ENCODE measurements at regions not wholly inside any gene's neighbourhood (a gene's known extent, or its start where the extent isn't known, plus 50 kb on each side); places are given as distances from the start of the nearest gene placed in this dataset.

- Histone ChIP-seq H3K9me2 (replicated peaks; ENCODE audit: insufficient read depth, low read length) (no peaks in the 10 kb centered on the region), H3K9me3 (ENCODE audit: insufficient read depth, low read length) (no peaks in the 10 kb centered on the region), H3K36me3 (ENCODE audit: low read length) (no peaks in the 10 kb centered on the region), H3F3A (ENCODE audit: insufficient read depth) (no peaks in the 10 kb centered on the region), H2AFZ (ENCODE audit: low read depth, low read length, severe bottlenecking) (no peak overlapping the region), H3K4me3 (ENCODE audit: insufficient read depth, low read length, poor library complexity, severe bottlenecking) (no peak overlapping the region), H3K4me2 (ENCODE audit: low read depth, low read length, poor library complexity, severe bottlenecking) (no peak overlapping the region), H3K27ac (ENCODE audit: low read depth, low read length) (no peak overlapping the region), H4K20me1 (ENCODE audit: low read depth, low read length) (no peaks in the 10 kb centered on the region), H3K79me2 (ENCODE audit: insufficient read depth, low read length) (no peaks in the 10 kb centered on the region), H3K9ac (ENCODE audit: low read length) (no peak overlapping the region), H3K27me3 (ENCODE audit: low read length) (no peaks in the 10 kb centered on the region)
- TF ChIP-seq EZH2phosphoT487 (conservative IDR thresholded peaks at IDR 0.05; ENCODE audit: low read length) (no peak), CTCF (IDR thresholded peaks at IDR 0.05; ENCODE audit: insufficient read depth, low read length, poor library complexity, severe bottlenecking) (no peak)
Measured at GRCh38 chr12:107233551-107233950, 140.2 kb upstream of the CRY1 start.

- Histone ChIP-seq H3F3A (ENCODE audit: insufficient read depth) (no peaks in the 10 kb centered on the region), H2AFZ (ENCODE audit: low read depth, low read length, severe bottlenecking) (no peak overlapping the region), H3K4me2 (ENCODE audit: low read depth, low read length, poor library complexity, severe bottlenecking) (no peak overlapping the region), H3K27me3 (ENCODE audit: low read length) (no peaks in the 10 kb centered on the region), H3K4me3 (ENCODE audit: insufficient read depth, low read length, poor library complexity, severe bottlenecking) (no peak overlapping the region), H3K9me3 (ENCODE audit: insufficient read depth, low read length) (no peaks in the 10 kb centered on the region), H3K36me3 (ENCODE audit: low read length) (no peaks in the 10 kb centered on the region), H3K79me2 (ENCODE audit: insufficient read depth, low read length) (no peaks in the 10 kb centered on the region), H3K9ac (ENCODE audit: low read length) (no peak overlapping the region), H3K27ac (ENCODE audit: low read depth, low read length) (no peak overlapping the region), H3K9me2 (replicated peaks; ENCODE audit: insufficient read depth, low read length) (no peaks in the 10 kb centered on the region), H4K20me1 (ENCODE audit: low read depth, low read length) (no peaks in the 10 kb centered on the region)
- TF ChIP-seq EZH2phosphoT487 (conservative IDR thresholded peaks at IDR 0.05; ENCODE audit: low read length) (no peak), CTCF (IDR thresholded peaks at IDR 0.05; ENCODE audit: insufficient read depth, low read length, poor library complexity, severe bottlenecking) (no peak)
Measured at GRCh38 chr12:107235600-107235999, 142.3 kb upstream of the CRY1 start.

GRCh38 chr12:107236824-107237511, 143.6 kb upstream of the CRY1 start:
- Histone ChIP-seq H3K9me2 (replicated peaks; ENCODE audit: insufficient read depth, low read length) (no peaks in the 10 kb centered on the region), H3K9me3 (ENCODE audit: insufficient read depth, low read length) (no peaks in the 10 kb centered on the region), H3K27ac (ENCODE audit: low read depth, low read length) (no peak overlapping the region), H3K27me3 (ENCODE audit: low read length) (no peaks in the 10 kb centered on the region), H3K4me2 (ENCODE audit: low read depth, low read length, poor library complexity, severe bottlenecking) (no peak overlapping the region), H3F3A (ENCODE audit: insufficient read depth) (no peaks in the 10 kb centered on the region), H3K36me3 (ENCODE audit: low read length) (no peaks in the 10 kb centered on the region), H3K4me3 (ENCODE audit: insufficient read depth, low read length, poor library complexity, severe bottlenecking) (no peak overlapping the region), H2AFZ (ENCODE audit: low read depth, low read length, severe bottlenecking) (no peak overlapping the region), H3K79me2 (ENCODE audit: insufficient read depth, low read length) (no peaks in the 10 kb centered on the region), H3K9ac (ENCODE audit: low read length) (no peak overlapping the region), H4K20me1 (ENCODE audit: low read depth, low read length) (no peaks in the 10 kb centered on the region)
- TF ChIP-seq EZH2phosphoT487 (conservative IDR thresholded peaks at IDR 0.05; ENCODE audit: low read length) (no peak), CTCF (IDR thresholded peaks at IDR 0.05; ENCODE audit: insufficient read depth, low read length, poor library complexity, severe bottlenecking) (no peak)

Measured in SU-DHL-6 (cell line).